Loucy (cell line): ENCODE measurements at regions not wholly inside any gene's neighbourhood (a gene's known extent, or its start where the extent isn't known, plus 50 kb on each side); places are given as distances from the start of the nearest gene placed in this dataset.

Experiments used
- H2AFZ ChIP-seq: fragments of 200-600 bp; sonication (generic); 2 replicates; pipeline ENCODE4 v1.6.0; 2016; ENCODE audit warnings: antibody characterized with exemption, mild to moderate bottlenecking, low read length, moderate library complexity
- H3F3A ChIP-seq: fragments of 200-600 bp; 2 replicates; pipeline ENCODE4 v1.6.0; 2016; ENCODE audit warnings: antibody characterized with exemption, low read depth, mild to moderate bottlenecking
- H3K27me3 ChIP-seq: fragments of 200-600 bp; sonication (generic); 2 replicates; pipeline ENCODE4 v1.6.1; 2014; ENCODE audit warnings: low read length, mild to moderate bottlenecking; ENCODE audit not compliant: insufficient read depth, poor library complexity, severe bottlenecking
- H3K36me3 ChIP-seq: fragments of 200-600 bp; sonication (generic); 2 replicates; pipeline ENCODE4 v1.6.1; 2016; ENCODE audit warnings: low read length; ENCODE audit not compliant: insufficient read depth
- H3K4me1 ChIP-seq: fragments of 200-600 bp; sonication (generic); 2 replicates; pipeline ENCODE4 v1.5.1; 2014; ENCODE audit warnings: low read length, mild to moderate bottlenecking; ENCODE audit not compliant: insufficient read depth, poor library complexity, severe bottlenecking
- H3K4me2 ChIP-seq: fragments of 200-600 bp; sonication (generic); 2 replicates; pipeline ENCODE4 v1.6.0; 2014; ENCODE audit warnings: antibody characterized with exemption, low read length, low read depth, mild to moderate bottlenecking; ENCODE audit not compliant: poor library complexity, severe bottlenecking
- H3K4me3 ChIP-seq: fragments of 200-600 bp; sonication (generic); 2 replicates; pipeline ENCODE4 v1.5.1; 2014; ENCODE audit warnings: low read length, mild to moderate bottlenecking, mixed read lengths; ENCODE audit not compliant: poor library complexity, severe bottlenecking
- H3K79me2 ChIP-seq: fragments of 200-600 bp; sonication (generic); 2 replicates; pipeline ENCODE4 v1.6.1; 2014; ENCODE audit warnings: low read length; ENCODE audit not compliant: insufficient read depth
- H3K9ac ChIP-seq: fragments of 200-600 bp; sonication (generic); 2 replicates; pipeline ENCODE4 v1.6.0; 2014; ENCODE audit warnings: mild to moderate bottlenecking, low read depth, low read length, moderate library complexity; ENCODE audit not compliant: poor library complexity, severe bottlenecking
- H3K9me2 ChIP-seq: fragments of 200-600 bp; sonication (generic); replicated peaks from 2 replicates; pipeline ENCODE4 v1.6.1; 2016; ENCODE audit warnings: low read depth, low read length, mixed read lengths
- H3K9me3 ChIP-seq: fragments of 200-600 bp; sonication (generic); 2 replicates; pipeline ENCODE4 v1.6.1; 2014; ENCODE audit warnings: mild to moderate bottlenecking, antibody characterized with exemption, low read length, low read depth; ENCODE audit not compliant: insufficient read depth
- H4K20me1 ChIP-seq: fragments of 200-600 bp; sonication (generic); 2 replicates; pipeline ENCODE4 v1.6.0; 2014; ENCODE audit warnings: antibody characterized with exemption, low read length, mild to moderate bottlenecking; ENCODE audit not compliant: insufficient read depth, poor library complexity, severe bottlenecking
- CTCF ChIP-seq: fragments of 200-600 bp; sonication (generic); conservative IDR thresholded peaks from 2 replicates; pipeline ENCODE4 v1.5.1; 2014; ENCODE audit warnings: mild to moderate bottlenecking, antibody characterized with exemption, low read length
- EZH2phosphoT487 ChIP-seq: fragments of 200-600 bp; IDR thresholded peaks from 2 replicates; pipeline ENCODE4 v1.6.1; 2018; ENCODE audit warnings: antibody characterized with exemption, mild to moderate bottlenecking, moderate library complexity, borderline replicate concordance

DNA sequence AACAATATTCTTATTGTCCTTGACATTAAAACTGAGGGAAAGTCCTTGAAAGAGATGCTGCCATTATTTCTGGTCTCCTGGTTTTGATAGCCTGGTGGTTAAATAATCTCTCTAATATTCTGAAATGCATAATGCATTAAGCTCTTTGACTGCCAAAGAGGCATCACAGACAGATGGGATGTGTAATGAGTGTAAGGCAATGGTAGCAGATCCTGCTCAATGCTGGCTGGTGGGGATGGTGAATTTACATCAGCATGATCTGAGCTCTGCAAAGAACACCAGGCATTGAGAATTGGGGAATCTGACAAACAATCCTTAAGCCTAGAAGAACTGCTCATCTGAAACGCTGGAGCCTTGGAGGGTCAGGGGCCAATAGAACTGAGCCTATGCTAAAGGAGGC is 528.6 kb upstream of the LMCD1 start:
- Histone ChIP-seq H3K4me1 (no peaks in the 10 kb centered on the region), H3F3A (no peaks in the 10 kb centered on the region), H3K36me3 (no peaks in the 10 kb centered on the region), H2AFZ (no peak overlapping the region), H3K9me2 (no peaks in the 10 kb centered on the region), H4K20me1 (no peaks in the 10 kb centered on the region), H3K9ac (no peak overlapping the region), H3K4me3 (no peak overlapping the region), H3K9me3 (no peaks in the 10 kb centered on the region), H3K27me3 (no peaks in the 10 kb centered on the region), H3K79me2 (no peaks in the 10 kb centered on the region), H3K4me2 (no peak overlapping the region)
- TF ChIP-seq EZH2phosphoT487 = no peak
- TF ChIP-seq CTCF = no peak

- H3K9me2 ChIP-seq = no peaks in the 10 kb centered on the region
- H3K9ac ChIP-seq = no peak overlapping the region
- no peaks in the 10 kb centered on the region for H3K36me3 ChIP-seq
- no peaks in the 10 kb centered on the region for H3K27me3 ChIP-seq
- no peaks in the 10 kb centered on the region for H3F3A ChIP-seq
- no peaks in the 10 kb centered on the region for H3K9me3 ChIP-seq
- H3K79me2 ChIP-seq = no peaks in the 10 kb centered on the region
- H3K4me2 ChIP-seq = no peak overlapping the region
- H4K20me1 ChIP-seq = no peaks in the 10 kb centered on the region
- H3K4me3 ChIP-seq = no peak overlapping the region
- TF ChIP-seq EZH2phosphoT487 (no peak), CTCF (no peak)
- H2AFZ ChIP-seq = no peak overlapping the region
- H3K4me1 ChIP-seq = no peaks in the 10 kb centered on the region
These were observed 524.2 kb upstream of the LMCD1 start for GRCh38 chr3:7977245-7978086.

DNA sequence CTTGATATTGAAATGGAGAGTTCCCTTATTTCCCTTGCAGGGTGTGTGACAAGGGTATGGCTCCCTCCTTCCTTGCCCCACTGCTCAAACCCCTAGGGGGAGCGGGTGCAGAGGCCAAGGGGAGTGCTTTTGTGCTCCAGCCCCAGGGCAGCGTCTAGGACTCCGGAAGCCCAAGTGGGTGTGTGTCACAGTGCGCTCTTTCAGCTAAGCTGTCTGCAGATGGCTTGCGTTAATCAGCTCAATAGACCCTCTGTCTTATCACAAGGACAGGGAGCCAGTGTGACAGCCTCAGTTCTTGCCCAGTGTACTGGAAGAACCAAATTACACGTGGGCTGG is 523.6 kb upstream of the LMCD1 start:
- no peak overlapping the region for H3K9ac ChIP-seq
- no peaks in the 10 kb centered on the region for H3K27me3 ChIP-seq
- no peaks in the 10 kb centered on the region for H3F3A ChIP-seq
- TF ChIP-seq EZH2phosphoT487 = no peak
- no peak for TF ChIP-seq CTCF
- no peak overlapping the region for H3K4me2 ChIP-seq
- no peaks in the 10 kb centered on the region for H4K20me1 ChIP-seq
- no peaks in the 10 kb centered on the region for H3K9me2 ChIP-seq
- no peak overlapping the region for H2AFZ ChIP-seq
- H3K4me3 ChIP-seq = no peak overlapping the region
- no peaks in the 10 kb centered on the region for H3K9me3 ChIP-seq
- no peaks in the 10 kb centered on the region for H3K36me3 ChIP-seq
- no peaks in the 10 kb centered on the region for H3K79me2 ChIP-seq
- H3K4me1 ChIP-seq = no peaks in the 10 kb centered on the region
